Muscle of arm (tissue), 1 donor: ENCODE measurements at regions not wholly inside any gene's neighbourhood (a gene's known extent, or its start where the extent isn't known, plus 50 kb on each side); places are given as distances from the start of the nearest gene placed in this dataset.

Experiments
- DNase-seq: peaks from one replicate; pipeline ENCODE4 v3.0.0-alpha.2; 2013

DNA sequence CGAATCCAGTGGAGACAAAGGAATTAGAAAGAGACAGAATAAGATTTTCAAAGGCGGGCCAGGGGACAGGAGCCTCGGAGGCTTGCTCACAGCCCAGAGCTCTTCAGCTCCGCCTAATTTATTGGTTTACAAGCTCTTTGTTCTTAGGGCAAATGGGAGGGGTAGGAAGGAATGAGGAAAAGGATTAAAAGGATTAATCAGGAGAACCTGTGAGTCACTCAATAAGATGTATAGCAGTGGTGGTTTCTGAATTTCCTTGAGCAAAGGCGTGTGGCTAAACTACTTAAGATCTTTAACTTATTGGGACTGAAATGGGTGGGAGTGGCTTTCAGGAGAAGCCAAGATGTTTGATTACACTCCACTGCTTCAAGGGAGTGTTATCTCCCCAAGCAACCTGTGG, 456.0 kb upstream of the SPANXN1 start:
- DNase-seq, result no peak

DNA sequence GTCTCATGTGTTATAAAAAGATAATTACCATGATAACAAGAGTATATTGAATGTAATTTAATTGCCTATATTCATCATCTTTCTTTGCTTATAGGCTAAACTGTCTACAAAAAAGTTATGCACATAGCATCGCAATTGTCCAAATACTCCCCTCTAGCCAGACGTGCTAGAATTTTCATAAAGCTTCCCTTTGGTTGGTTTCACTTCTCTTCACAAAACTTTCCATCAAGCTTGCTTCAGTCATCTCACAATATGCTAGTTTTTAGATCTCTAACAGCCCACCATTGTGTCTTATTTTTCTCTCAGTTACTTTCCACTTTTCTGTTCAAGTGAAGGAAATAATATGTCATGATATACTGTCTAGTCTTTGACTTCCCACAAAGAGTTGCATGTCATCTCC, 448.3 kb upstream of the SPANXN1 start:
- no peak for DNase-seq

DNA sequence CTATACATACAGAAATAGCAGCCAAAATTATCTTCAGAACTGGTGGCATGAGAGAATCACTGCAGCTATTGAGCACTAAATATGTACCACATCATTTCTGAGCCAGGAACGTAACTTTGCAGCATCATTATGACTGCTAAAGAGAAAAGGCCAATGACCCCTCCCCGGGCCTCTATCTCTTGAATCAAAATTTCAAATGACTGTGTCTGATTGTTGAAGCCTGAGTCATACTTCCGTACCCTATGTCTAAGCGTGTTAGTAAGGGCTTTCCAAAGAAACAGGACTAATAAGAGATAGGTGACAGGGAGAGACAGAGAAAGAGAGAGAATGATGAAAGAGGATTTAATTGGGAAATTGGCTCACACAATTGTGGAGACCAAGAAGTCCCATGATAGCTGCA, 445.5 kb upstream of the SPANXN1 start:
- no peak for DNase-seq

DNA sequence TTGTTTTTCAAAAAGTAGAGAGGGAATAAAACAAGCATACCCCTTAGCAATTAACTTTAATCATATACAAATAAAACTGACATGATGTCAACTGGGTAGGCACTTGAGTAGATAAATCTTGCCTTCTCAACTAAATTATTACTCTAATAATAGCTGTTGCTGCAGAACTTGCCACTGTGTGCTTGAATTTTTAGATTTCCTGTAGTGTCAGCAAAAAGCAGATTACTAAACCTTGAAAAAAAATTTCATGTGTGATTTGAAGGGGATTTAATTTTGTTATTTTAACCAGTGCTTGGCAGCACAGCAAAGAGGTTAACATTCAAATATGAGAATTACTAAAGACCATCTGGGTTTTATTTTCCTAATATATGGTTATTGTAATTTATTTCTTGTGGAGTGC, 438.3 kb upstream of the SPANXN1 start:
- no peak for DNase-seq

DNA sequence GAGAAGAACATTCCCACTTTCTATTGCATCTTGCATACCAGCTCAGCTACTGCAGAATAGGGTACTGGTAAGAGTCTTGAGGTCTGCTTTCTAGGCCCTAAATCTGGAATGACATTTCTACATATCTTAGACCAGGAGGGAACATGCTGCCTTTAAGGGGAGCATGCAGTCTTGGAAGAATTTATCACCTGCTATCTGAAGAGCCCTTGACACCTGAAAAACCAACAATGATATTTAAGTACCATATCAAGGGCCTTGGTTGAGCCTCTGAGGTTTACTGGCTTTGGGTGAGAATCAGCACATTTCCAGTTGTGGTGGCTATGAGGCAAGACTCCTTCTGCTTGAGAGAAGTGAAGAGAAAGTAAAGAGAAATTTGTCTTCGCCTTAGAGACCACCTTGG, 436.8 kb upstream of the SPANXN1 start:
- no peak for DNase-seq

DNA sequence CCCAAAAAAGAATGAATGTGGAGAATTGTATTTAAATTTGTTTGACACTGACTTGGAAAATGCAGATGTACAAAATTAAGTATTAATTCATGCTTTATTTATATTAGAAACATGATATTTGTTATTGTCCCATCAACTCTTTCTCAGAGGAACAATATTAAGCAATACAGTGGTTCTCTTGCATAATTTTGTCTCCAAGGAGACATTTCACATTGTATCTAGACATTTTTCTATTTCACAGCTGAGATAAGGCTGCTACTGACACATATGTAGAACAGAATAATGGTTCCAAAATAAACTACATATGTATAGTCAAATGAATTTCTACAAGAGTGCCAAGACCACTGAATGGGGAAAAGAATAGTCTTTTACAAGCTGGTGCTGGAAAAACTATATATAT, 427.9 kb upstream of the SPANXN1 start:
- DNase-seq, result no peak

DNA sequence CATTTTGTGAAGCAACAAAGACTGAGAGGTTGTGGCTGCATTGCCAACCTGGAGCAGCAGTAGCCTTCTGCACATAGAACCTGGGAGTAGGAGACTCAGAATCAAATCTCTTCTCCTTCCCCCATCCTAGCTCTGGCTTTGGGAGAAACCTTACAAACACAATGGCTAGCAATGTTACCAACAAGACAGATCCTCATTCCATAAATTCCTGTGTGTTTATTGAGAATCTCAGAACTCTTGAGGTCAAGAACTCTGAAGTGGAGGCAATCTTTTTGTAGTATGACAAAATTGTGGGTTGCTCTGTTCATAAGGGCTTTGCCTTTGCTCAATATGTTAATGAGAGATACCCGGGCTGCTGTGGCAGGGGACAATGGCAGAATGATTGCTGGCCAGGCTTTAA, 406.7 kb upstream of the SPANXN1 start:
- no peak for DNase-seq

DNA sequence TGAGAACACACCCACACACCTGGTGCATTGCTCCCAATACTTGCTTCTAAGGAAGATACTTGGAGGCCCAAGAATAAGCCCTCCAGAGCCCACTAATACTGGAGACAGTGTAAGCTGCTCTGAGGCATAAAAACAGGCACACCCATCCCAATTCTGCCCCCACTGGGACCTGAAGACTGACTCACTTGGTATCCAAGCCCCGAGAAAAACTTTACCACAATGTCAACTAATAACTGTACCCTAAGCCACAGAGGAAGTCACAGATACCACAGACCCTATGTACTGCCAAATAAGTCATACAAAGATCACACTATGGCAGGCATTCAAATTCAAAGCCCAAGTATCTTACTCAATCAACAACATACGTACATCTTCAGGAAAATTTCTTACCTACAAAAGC, 398.2 kb upstream of the SPANXN1 start:
- no peak for DNase-seq

DNA sequence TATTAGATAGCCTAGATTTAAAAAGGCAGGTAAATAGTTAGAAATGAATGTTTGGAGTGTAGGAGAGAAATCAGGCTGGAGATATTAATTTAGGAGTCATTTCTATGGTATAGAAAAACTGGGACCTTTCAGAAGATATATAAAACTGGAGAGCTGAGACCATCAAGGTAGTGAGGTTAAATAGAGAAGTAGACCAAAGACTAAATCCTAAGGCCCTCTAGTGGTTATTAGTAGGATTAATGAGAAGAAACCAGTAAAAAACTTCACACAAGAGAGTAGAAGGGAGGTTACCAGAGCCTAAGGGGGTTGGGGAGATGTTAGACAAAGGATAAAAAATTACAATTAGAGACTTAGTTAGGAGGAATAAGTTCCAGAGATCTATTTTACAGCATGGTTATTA, 351.0 kb upstream of the SPANXN1 start:
- no peak for DNase-seq

DNA sequence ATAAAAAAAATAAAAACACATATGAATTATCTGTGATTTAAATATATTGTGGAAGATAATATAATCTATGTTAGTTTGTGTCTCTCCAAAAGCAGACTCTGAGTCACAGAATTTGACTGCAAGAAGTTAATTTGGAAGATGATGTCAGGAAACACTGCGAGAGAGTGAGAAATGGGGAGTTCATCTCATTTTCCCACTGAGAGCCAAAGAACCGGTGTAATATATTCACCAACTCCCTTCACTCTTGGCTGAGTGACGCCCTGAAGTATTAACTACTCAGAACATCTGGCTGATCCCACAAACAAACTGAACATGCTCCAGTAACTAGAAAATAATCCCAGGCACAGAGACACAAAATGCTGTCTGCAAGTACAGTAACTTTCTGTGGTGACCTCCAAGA, 345.8 kb upstream of the SPANXN1 start:
- DNase-seq, result peak; percentile 17

DNA sequence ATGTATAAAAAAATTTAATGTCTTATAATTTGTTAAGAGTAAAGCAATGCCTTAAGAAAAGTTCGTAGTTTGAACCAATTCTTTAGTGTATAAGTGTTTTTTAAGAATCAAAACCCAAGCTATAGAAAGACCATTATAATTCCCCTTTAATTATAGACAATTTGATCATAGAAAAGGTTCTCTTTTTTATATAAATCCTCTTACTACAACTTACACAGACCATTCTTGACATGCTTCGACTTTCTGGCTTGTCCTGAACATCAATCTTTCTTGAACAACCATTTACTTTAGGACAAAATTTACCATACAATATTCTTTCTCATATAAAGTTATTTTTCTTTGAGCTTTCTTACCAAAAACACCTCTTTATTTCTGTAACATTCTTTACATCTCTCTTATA, 330.5 kb upstream of the SPANXN1 start:
- DNase-seq, result no peak

DNA sequence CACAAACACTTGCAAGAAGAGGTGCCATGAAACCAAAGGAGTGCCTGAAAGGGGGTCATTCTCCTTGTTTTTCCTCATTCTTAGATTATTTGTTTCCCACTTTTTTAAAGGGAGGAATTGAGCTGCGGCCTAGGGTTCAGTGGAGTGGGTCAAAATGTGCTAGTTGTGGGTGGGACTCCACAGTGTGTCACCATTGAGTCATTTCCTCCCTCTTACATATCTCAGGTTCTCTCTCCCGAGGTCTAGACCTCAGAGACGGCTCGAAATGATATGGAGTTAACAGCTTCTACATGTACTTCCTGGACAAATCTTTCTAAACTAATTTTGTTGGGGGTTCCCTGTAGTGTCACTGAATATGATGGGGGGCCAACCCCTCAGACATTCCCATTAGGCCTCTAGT, 328.4 kb upstream of the SPANXN1 start:
- DNase-seq, result no peak

DNA sequence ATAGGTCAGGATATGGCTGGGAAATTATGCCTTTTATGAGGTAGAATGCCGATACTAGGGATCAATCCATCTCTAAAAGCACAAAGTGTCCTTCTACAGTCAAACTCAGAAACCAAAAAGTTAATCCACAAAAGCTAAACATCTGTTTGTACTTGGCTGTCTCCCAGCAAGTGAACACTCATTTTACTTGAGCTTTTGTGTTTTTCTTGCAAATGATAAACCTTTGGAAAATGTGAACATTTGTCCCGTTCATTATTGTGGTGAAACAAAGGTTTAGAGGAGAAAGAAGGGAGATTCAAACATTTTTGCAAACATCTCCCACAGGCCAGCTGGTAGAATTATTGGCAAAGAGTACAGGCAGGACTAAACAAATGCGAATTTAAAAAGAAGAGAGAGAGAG, 300.6 kb upstream of the SPANXN1 start:
- DNase-seq, result peak; percentile 55
